IPS-11a (cell line): ENCODE measurements at regions not wholly inside any gene's neighbourhood (a gene's known extent, or its start where the extent isn't known, plus 50 kb on each side); places are given as distances from the start of the nearest gene placed in this dataset.
"Not testable (repeated sequence)": the region's sequence is repeated elsewhere in the genome, so short reads cannot be mapped to it uniquely, and the experiment has no call there.

Experiments
- H3K4me3 ChIP-seq: one replicate; pipeline ENCODE4 v1.5.1; 2013; ENCODE audit warnings: low read depth, low read length, control low read depth

GRCh38 chr6:71360556-71361335 is 72.1 kb downstream of the OGFRL1 start:
- H3K4me3 ChIP-seq = not testable (repeated sequence)

- H3K4me3 ChIP-seq = no peak overlapping the region
These were observed 76.4 kb downstream of the OGFRL1 start for GRCh38 chr6:71364889-71365542.

GRCh38 chr6:71367756-71368155 is 79.1 kb downstream of the OGFRL1 start:
- H3K4me3 ChIP-seq = no peak overlapping the region

GRCh38 chr6:71368284-71368683 is 79.7 kb downstream of the OGFRL1 start:
- no peak overlapping the region for H3K4me3 ChIP-seq

- H3K4me3 ChIP-seq = no peak overlapping the region
These were observed 82.9 kb downstream of the OGFRL1 start for GRCh38 chr6:71371559-71371958.

- H3K4me3 ChIP-seq = no peak overlapping the region
These were observed 85.3 kb downstream of the OGFRL1 start for GRCh38 chr6:71373943-71374342.

GRCh38 chr6:71375676-71376075 is 87.1 kb downstream of the OGFRL1 start:
- no peak overlapping the region for H3K4me3 ChIP-seq

- H3K4me3 ChIP-seq = no peak overlapping the region
These were observed 88.2 kb downstream of the OGFRL1 start for GRCh38 chr6:71376830-71377229.

GRCh38 chr6:71383476-71383875 is 94.9 kb downstream of the OGFRL1 start:
- H3K4me3 ChIP-seq = no peak overlapping the region

GRCh38 chr6:71383901-71384489 is 95.4 kb downstream of the OGFRL1 start:
- no peak overlapping the region for H3K4me3 ChIP-seq

GRCh38 chr6:71385111-71385822 is 96.7 kb downstream of the OGFRL1 start:
- no peak overlapping the region for H3K4me3 ChIP-seq

GRCh38 chr6:71386215-71386614 is 97.6 kb downstream of the OGFRL1 start:
- H3K4me3 ChIP-seq = no peak overlapping the region

- H3K4me3 ChIP-seq = no peak overlapping the region
These were observed 98.6 kb downstream of the OGFRL1 start for GRCh38 chr6:71387179-71387578.

- H3K4me3 ChIP-seq = no peak overlapping the region
These were observed 99.6 kb downstream of the OGFRL1 start for GRCh38 chr6:71388068-71388744.

- H3K4me3 ChIP-seq = no peak overlapping the region
These were observed 100.4 kb downstream of the OGFRL1 start for GRCh38 chr6:71388856-71389527.

- H3K4me3 ChIP-seq = no peak overlapping the region
These were observed 102.5 kb downstream of the OGFRL1 start for GRCh38 chr6:71391126-71391525.

GRCh38 chr6:71392276-71392675 is 103.7 kb downstream of the OGFRL1 start:
- H3K4me3 ChIP-seq = no peak overlapping the region

GRCh38 chr6:71393471-71393870 is 104.9 kb downstream of the OGFRL1 start:
- H3K4me3 ChIP-seq = no peak overlapping the region

GRCh38 chr6:71393981-71394432 is 105.4 kb downstream of the OGFRL1 start:
- H3K4me3 ChIP-seq = no peak overlapping the region

- no peak overlapping the region for H3K4me3 ChIP-seq
These were observed 106.3 kb downstream of the OGFRL1 start for GRCh38 chr6:71394926-71395325.
